ENCODE measurements at regions not wholly inside any gene's neighbourhood (a gene's known extent, or its start where the extent isn't known, plus 50 kb on each side); places are given as distances from the start of the nearest gene placed in this dataset.
"Not testable (repeated sequence)": the region's sequence is repeated elsewhere in the genome, so short reads cannot be mapped to it uniquely, and the experiment has no call there.

- no peak for FAIRE-seq
Measured at GRCh38 chrX:13195340-13195739, 124.5 kb downstream of the ATXN3L start.

GRCh38 chrX:13194291-13195103 is 125.4 kb downstream of the ATXN3L start:
- DNase-seq (ENCODE audit: insufficient read length, low spot score): no peak
- no peak for TF ChIP-seq CTCF (IDR thresholded peaks at IDR 0.05; ENCODE audit: insufficient read depth, missing control alignments)
- FAIRE-seq: no peak

More at GRCh38 chrX:13195340-13195739, 124.5 kb downstream of the ATXN3L start:
- no peak for DNase-seq (ENCODE audit: insufficient read length, low spot score)
- TF ChIP-seq CTCF (IDR thresholded peaks at IDR 0.05; ENCODE audit: insufficient read depth, missing control alignments): no peak

- DNase-seq (ENCODE audit: insufficient read length, low spot score) (no peak), FAIRE-seq (no peak)
- no peak for TF ChIP-seq CTCF (IDR thresholded peaks at IDR 0.05; ENCODE audit: insufficient read depth, missing control alignments)
Measured at GRCh38 chrX:13190051-13190450, 129.8 kb downstream of the ATXN3L start.

- FAIRE-seq (no peak), DNase-seq (ENCODE audit: insufficient read length, low spot score) (no peak)
- no peak for TF ChIP-seq CTCF (IDR thresholded peaks at IDR 0.05; ENCODE audit: insufficient read depth, missing control alignments)
Measured at GRCh38 chrX:13189380-13189779, 130.5 kb downstream of the ATXN3L start.

- DNase-seq (ENCODE audit: insufficient read length, low spot score): no peak
- TF ChIP-seq CTCF (IDR thresholded peaks at IDR 0.05; ENCODE audit: insufficient read depth, missing control alignments): no peak
- no peak for FAIRE-seq
Measured at GRCh38 chrX:13188731-13189309, 131.0 kb downstream of the ATXN3L start.

GRCh38 chrX:13186643-13187042 is 133.2 kb downstream of the ATXN3L start:
- not testable (repeated sequence) for DNase-seq (ENCODE audit: insufficient read length, low spot score); FAIRE-seq

- DNase-seq (ENCODE audit: insufficient read length, low spot score) (no peak), FAIRE-seq (no peak)
- no peak for TF ChIP-seq CTCF (IDR thresholded peaks at IDR 0.05; ENCODE audit: insufficient read depth, missing control alignments)
Measured at GRCh38 chrX:13180807-13181206, 136.4 kb upstream of the FAM9C start.
